Lung (tissue), 11 donors: ENCODE measurements at regions not wholly inside any gene's neighbourhood (a gene's known extent, or its start where the extent isn't known, plus 50 kb on each side); places are given as distances from the start of the nearest gene placed in this dataset.

Experiments
- ATAC-seq: fragments of 200-7000 bp; cut with Tn5 transposase; one replicate; pipeline ENCODE4 v1.9.1; 2020; ENCODE audit warnings: moderate number of reproducible peaks; ENCODE audit not compliant: insufficient read depth, low FRiP score
- DNase-seq, 3 donors: peaks; one replicate each; pipeline ENCODE4 v3.0.0-alpha.2; 2013 to 2017
- H3K27ac ChIP-seq, 2 donors: one replicate each; pipeline ENCODE4 v1.5.1; 2013; ENCODE audit warnings: mild to moderate bottlenecking in 2 of 2, moderate library complexity in 2 of 2, control low read depth in 1 of 2, inconsistent platforms in 1 of 2, low read depth in 1 of 2, low read length in 1 of 2
- H3K27me3 ChIP-seq, 3 donors: one replicate each; pipeline ENCODE4 v1.5.1; 2013; ENCODE audit warnings: low read length in 2 of 3; ENCODE audit not compliant: control insufficient read depth in 3 of 3, insufficient read depth in 3 of 3
- H3K36me3 ChIP-seq, 4 donors: one replicate each; pipeline ENCODE4 v1.5.1; 2013; ENCODE audit warnings: low read length in 4 of 4, mild to moderate bottlenecking in 1 of 4, moderate library complexity in 1 of 4; ENCODE audit not compliant: control insufficient read depth in 4 of 4, insufficient read depth in 4 of 4
- H3K4me1 ChIP-seq, 5 donors: one replicate each; pipeline ENCODE4 v1.5.1; 2013; ENCODE audit warnings: low read length in 5 of 5, mild to moderate bottlenecking in 2 of 5, moderate library complexity in 1 of 5; ENCODE audit not compliant: control insufficient read depth in 5 of 5, insufficient read depth in 5 of 5
- H3K4me3 ChIP-seq: one replicate; pipeline ENCODE4 v1.5.1; 2013; ENCODE audit warnings: mild to moderate bottlenecking, control low read depth, moderate library complexity
- H3K9ac ChIP-seq, 2 donors: one replicate each; pipeline ENCODE4 v1.5.1; 2013; ENCODE audit warnings: low read length in 2 of 2, control low read depth in 1 of 2; ENCODE audit not compliant: insufficient read depth in 1 of 2
- H3K9me3 ChIP-seq, 4 donors: one replicate each; pipeline ENCODE4 v1.5.1; 2013; ENCODE audit warnings: low read length in 3 of 4, mild to moderate bottlenecking in 1 of 4, moderate library complexity in 1 of 4; ENCODE audit not compliant: control insufficient read depth in 4 of 4, insufficient read depth in 3 of 4
- WGBS, 2 donors: extraction: QIAGEN DNeasy Blood & Tissue Kit; methylation state at CpG; one replicate each; pipeline ENCODE4 v1.1.7; 2013; 5-methylcytosine and 5-hydroxymethylcytosine counted together
- TF ChIP-seq, protein P1 (sequence below): IDR thresholded peaks from 2 replicates; pipeline ENCODE4 v1.5.1; 2012; ENCODE audit warnings: mild to moderate bottlenecking; ENCODE audit errors: control extremely low read depth, extremely low read depth
- donor health status: control.
- donor health status: control.
- donor health status: Bipolar disorder and iron deficiency.
- donor health status: healthy.
- donor health status: DM: yes; HTN: yes; CAD: no.

DNA sequence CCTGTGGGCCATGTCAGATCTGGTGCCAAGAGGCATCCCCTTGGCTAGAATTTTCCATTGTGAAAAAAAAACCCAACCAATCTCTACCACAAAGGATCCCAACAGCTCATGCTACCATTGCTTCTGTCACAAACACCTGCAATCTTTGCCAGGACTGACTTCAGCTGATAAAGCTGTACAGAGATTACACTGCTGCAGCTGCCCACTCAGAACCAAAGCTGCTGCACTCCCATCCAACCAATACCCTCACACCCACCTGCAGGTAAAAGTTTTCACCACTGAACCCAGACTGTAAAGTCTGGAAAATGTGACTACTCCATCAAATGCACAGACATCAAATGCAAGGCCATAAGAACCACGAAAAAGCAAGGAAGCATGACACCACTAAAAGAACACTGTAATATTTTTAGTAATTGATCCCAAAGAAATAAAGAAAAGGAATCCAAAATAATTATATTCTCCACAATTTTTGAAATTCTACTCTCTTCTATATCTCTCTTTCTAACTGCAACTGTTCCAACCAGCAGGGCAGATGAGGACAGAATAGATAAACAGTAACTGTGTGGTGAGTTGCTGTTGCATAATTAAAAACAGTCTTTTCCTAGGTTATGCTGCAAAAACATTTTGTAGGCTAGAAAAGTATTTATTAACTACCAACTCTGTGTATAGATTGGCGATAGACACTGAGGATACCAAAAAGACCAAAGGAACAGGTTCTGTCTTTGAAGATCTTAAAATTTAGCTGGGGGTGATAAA is 128.0 kb upstream of the MCHR2 start:
- 78% methylated on average over 2 of the region's 2 CpGs for whole genome bisulfite sequencing, 2 donors
- no peaks in the 10 kb centered on the region for H3K36me3 ChIP-seq
- H3K4me3 ChIP-seq, result no peak overlapping the region
- no peak overlapping the region for H3K27ac ChIP-seq
- TF ChIP-seq, protein P1, sequence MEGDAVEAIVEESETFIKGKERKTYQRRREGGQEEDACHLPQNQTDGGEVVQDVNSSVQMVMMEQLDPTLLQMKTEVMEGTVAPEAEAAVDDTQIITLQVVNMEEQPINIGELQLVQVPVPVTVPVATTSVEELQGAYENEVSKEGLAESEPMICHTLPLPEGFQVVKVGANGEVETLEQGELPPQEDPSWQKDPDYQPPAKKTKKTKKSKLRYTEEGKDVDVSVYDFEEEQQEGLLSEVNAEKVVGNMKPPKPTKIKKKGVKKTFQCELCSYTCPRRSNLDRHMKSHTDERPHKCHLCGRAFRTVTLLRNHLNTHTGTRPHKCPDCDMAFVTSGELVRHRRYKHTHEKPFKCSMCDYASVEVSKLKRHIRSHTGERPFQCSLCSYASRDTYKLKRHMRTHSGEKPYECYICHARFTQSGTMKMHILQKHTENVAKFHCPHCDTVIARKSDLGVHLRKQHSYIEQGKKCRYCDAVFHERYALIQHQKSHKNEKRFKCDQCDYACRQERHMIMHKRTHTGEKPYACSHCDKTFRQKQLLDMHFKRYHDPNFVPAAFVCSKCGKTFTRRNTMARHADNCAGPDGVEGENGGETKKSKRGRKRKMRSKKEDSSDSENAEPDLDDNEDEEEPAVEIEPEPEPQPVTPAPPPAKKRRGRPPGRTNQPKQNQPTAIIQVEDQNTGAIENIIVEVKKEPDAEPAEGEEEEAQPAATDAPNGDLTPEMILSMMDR, result no peak
- DNase-seq, result no peak
- no peaks in the 10 kb centered on the region for H3K4me1 ChIP-seq
- no peak for ATAC-seq
- no peak overlapping the region for H3K9ac ChIP-seq
- H3K9me3 ChIP-seq, result no peaks in the 10 kb centered on the region
- no peaks in the 10 kb centered on the region for H3K27me3 ChIP-seq

- TF ChIP-seq, protein P1, result no peak
- H3K36me3 ChIP-seq, result no peaks in the 10 kb centered on the region
- 66 to 75% methylated on average over 4 of the region's 4 CpGs for WGBS, 2 donors
- no peak overlapping the region for H3K9ac ChIP-seq
- no peak overlapping the region for H3K27ac ChIP-seq
- no peaks in the 10 kb centered on the region for H3K9me3 ChIP-seq
- ATAC-seq, result no peak
- H3K4me3 ChIP-seq, result no peak overlapping the region
- H3K27me3 ChIP-seq, result no peaks in the 10 kb centered on the region
- no peaks in the 10 kb centered on the region for H3K4me1 ChIP-seq
- DNase-seq, result no peak
Observed at GRCh38 chr6:100119261-100119660, 125.2 kb upstream of the MCHR2 start.

GRCh38 chr6:100118301-100118700 is 124.3 kb upstream of the MCHR2 start:
- 88 to 93% methylated on average over 2 of the region's 2 CpGs for WGBS, 2 donors
- H3K27me3 ChIP-seq, result no peaks in the 10 kb centered on the region
- no peaks in the 10 kb centered on the region for H3K4me1 ChIP-seq
- no peak overlapping the region for H3K27ac ChIP-seq
- no peak overlapping the region for H3K9ac ChIP-seq
- H3K9me3 ChIP-seq, result no peaks in the 10 kb centered on the region
- no peaks in the 10 kb centered on the region for H3K36me3 ChIP-seq
- TF ChIP-seq, protein P1, result no peak
- ATAC-seq (no peak), DNase-seq (no peak)
- H3K4me3 ChIP-seq, result no peak overlapping the region

DNA sequence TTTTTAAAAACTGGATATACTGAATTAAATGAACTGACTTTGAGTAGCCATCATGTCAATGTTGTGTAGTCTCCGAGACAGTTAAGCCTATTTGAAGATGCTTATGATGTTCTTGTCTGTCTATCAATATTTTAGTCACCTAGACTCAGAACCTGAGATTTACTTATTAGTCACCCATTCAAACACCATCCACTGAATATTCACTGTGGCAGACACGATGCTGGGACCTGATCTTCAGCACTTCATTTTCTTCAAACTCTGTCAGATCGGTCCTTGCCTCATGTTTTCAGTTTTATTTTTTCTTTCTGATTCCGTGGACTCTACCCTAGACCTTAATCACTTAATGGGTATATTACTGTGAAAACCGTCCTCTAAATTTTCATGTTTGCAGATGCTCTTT is 123.7 kb upstream of the MCHR2 start:
- no peaks in the 10 kb centered on the region for H3K36me3 ChIP-seq
- DNase-seq (no peak), ATAC-seq (no peak)
- H3K4me3 ChIP-seq, result no peak overlapping the region
- H3K4me1 ChIP-seq, result no peaks in the 10 kb centered on the region
- 87 to 91% methylated on average over 5 of the region's 5 CpGs for WGBS, 2 donors
- H3K27ac ChIP-seq, result no peak overlapping the region
- H3K9me3 ChIP-seq, result no peaks in the 10 kb centered on the region
- H3K9ac ChIP-seq, result no peak overlapping the region
- TF ChIP-seq, protein P1, result no peak
- H3K27me3 ChIP-seq, result no peaks in the 10 kb centered on the region
